ENCODE measurements at regions not wholly inside any gene's neighbourhood (a gene's known extent, or its start where the extent isn't known, plus 50 kb on each side); places are given as distances from the start of the nearest gene placed in this dataset.

DNA sequence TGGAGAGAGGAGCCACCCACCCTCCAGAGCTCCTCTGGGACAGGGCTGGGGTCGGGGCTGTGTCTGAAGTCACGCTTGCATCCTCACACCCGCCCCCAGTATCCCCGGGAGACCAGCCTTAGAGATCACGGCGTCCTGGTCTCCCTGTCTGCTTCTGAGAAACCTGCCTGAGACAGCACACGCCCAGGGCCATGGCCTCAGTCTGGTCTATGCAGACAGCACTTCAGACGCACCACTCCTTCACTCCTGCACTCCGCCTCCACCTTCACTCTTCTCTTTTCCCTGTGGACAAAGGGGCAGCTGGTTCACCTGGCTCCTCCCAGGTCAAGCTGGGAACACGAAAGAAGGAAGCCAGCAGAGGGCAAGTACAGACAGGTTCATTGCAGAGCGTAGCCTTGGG is 248.0 kb upstream of the GSE1 start:
- Histone ChIP-seq H3K4me2 (ENCODE audit: low read length) (no peak overlapping the region), H3K79me2 (ENCODE audit: low read length) (no peaks in the 10 kb centered on the region), H2AFZ (ENCODE audit: low read depth, low read length) (no peak overlapping the region), H3K4me3 (ENCODE audit: low read length) (no peak overlapping the region), H3K4me1 (ENCODE audit: low read length) (no peaks in the 10 kb centered on the region), H3K9ac (ENCODE audit: low read length) (no peak overlapping the region), H3K27ac (ENCODE audit: low read length) (no peak overlapping the region), H3K36me3 (replicated peaks; ENCODE audit: low read depth, low read length) (no peaks in the 10 kb centered on the region), H4K20me1 (ENCODE audit: insufficient read depth, low read length) (no peaks in the 10 kb centered on the region), H3K27me3 (ENCODE audit: low read depth, low read length) (peaks cover 19% of the 10 kb centered on the region), H3K9me3 (ENCODE audit: insufficient read depth, low read length) (no peaks in the 10 kb centered on the region)
- no peak for TF ChIP-seq EZH2phosphoT487 (IDR thresholded peaks at IDR 0.05; ENCODE audit: low read depth)
- TF ChIP-seq, protein P1, sequence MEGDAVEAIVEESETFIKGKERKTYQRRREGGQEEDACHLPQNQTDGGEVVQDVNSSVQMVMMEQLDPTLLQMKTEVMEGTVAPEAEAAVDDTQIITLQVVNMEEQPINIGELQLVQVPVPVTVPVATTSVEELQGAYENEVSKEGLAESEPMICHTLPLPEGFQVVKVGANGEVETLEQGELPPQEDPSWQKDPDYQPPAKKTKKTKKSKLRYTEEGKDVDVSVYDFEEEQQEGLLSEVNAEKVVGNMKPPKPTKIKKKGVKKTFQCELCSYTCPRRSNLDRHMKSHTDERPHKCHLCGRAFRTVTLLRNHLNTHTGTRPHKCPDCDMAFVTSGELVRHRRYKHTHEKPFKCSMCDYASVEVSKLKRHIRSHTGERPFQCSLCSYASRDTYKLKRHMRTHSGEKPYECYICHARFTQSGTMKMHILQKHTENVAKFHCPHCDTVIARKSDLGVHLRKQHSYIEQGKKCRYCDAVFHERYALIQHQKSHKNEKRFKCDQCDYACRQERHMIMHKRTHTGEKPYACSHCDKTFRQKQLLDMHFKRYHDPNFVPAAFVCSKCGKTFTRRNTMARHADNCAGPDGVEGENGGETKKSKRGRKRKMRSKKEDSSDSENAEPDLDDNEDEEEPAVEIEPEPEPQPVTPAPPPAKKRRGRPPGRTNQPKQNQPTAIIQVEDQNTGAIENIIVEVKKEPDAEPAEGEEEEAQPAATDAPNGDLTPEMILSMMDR (IDR thresholded peaks at IDR 0.05; ENCODE audit: low read depth, low read length) = no peak

DNA sequence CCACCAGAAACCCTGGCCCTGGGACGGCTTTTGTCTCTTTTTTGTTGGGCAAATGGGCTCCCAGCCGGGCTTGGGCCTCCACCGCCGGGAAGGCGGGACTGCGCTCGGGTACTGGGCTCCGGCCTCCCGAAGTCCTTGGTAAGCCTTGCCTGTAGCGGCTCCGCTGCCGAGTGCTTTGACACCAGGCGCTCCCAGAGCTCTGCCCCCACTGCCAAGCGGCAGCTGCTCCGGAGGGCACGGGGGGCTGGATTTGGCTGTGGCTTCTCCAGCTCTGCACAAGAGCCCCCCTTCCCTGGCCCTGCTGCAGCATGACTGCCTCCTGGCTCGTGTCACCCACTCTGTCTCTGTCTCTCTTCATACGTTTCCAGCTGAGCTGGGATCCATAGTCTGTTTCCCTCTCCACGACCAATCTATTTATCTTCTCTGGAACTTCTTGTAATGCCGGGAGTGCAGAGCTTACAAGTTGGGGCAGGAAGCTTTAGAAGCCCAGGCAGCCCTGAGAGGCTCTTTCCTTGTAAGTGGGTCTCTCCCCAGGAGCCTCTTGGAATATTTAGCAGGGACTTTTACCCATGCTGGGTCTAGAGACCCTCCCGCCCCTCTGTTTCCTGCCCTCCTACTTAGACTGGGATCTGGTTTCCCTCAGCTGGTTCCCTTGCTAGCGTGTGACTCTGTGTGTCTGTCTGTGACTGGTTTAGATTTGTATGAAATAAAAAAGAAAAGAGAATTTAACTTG is 246.9 kb upstream of the GSE1 start:
- Histone ChIP-seq H3K4me2 (ENCODE audit: low read length) (no peak overlapping the region), H2AFZ (ENCODE audit: low read depth, low read length) (no peak overlapping the region), H3K9me3 (ENCODE audit: insufficient read depth, low read length) (no peaks in the 10 kb centered on the region), H3K27ac (ENCODE audit: low read length) (no peak overlapping the region), H3K36me3 (replicated peaks; ENCODE audit: low read depth, low read length) (no peaks in the 10 kb centered on the region), H3K4me1 (ENCODE audit: low read length) (no peaks in the 10 kb centered on the region), H3K27me3 (ENCODE audit: low read depth, low read length) (peaks cover 14% of the 10 kb centered on the region; the same call in 1 of the 2 replicates), H3K79me2 (ENCODE audit: low read length) (no peaks in the 10 kb centered on the region), H3K9ac (ENCODE audit: low read length) (no peak overlapping the region), H4K20me1 (ENCODE audit: insufficient read depth, low read length) (no peaks in the 10 kb centered on the region), H3K4me3 (ENCODE audit: low read length) (no peak overlapping the region)
- TF ChIP-seq, protein P1 (IDR thresholded peaks at IDR 0.05; ENCODE audit: low read depth, low read length) = no peak
- TF ChIP-seq EZH2phosphoT487 (IDR thresholded peaks at IDR 0.05; ENCODE audit: low read depth) = no peak

DNA sequence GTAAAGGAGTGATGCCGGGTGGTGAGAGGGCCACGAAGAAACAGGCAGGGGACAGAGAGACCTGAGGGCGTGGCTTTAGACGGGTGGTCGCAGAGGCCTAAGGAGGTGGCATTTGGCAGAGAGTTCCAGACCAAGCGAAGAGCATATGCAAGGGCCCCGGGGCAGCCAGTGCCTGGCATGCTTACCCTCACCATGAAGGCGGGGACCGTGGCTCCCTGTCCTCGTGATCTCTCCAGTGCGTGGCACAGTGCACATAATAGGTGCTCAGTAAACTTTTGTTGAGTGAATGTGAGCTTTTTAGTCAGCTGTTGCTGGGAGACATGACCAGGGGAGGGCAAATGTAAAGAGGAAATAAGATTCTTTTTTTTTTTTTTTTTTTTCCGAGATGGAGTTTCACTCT is 245.6 kb upstream of the GSE1 start:
- Histone ChIP-seq H2AFZ (ENCODE audit: low read depth, low read length) (no peak overlapping the region), H3K27ac (ENCODE audit: low read length) (no peak overlapping the region), H3K4me2 (ENCODE audit: low read length) (no peak overlapping the region), H3K79me2 (ENCODE audit: low read length) (no peaks in the 10 kb centered on the region), H3K9me3 (ENCODE audit: insufficient read depth, low read length) (no peaks in the 10 kb centered on the region), H3K4me1 (ENCODE audit: low read length) (no peaks in the 10 kb centered on the region), H3K36me3 (replicated peaks; ENCODE audit: low read depth, low read length) (no peaks in the 10 kb centered on the region), H3K9ac (ENCODE audit: low read length) (no peak overlapping the region), H3K4me3 (ENCODE audit: low read length) (no peak overlapping the region), H4K20me1 (ENCODE audit: insufficient read depth, low read length) (no peaks in the 10 kb centered on the region), H3K27me3 (ENCODE audit: low read depth, low read length) (peaks cover 14% of the 10 kb centered on the region; the same call in 1 of the 2 replicates)
- TF ChIP-seq, protein P1 (IDR thresholded peaks at IDR 0.05; ENCODE audit: low read depth, low read length) = no peak
- TF ChIP-seq EZH2phosphoT487 (IDR thresholded peaks at IDR 0.05; ENCODE audit: low read depth) = no peak

DNA sequence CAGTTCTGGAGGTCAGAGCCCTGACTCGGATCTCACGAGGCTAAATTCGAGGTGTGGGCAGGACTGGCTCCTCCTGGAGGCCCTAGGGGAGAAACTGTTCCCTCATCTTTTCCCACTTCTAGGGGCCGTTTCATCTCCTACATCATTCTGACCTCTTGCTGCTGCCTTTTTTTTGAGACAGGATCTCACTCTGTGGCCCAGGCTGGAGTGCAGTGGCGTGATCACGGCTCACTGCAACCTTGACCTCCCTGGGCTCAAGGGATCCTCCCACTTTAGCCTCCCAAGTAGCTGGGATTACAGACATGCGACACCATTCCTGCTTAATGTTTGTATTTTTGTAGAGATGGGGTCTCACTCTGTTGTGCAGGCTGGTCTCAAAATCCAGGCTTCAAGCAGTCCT is 244.1 kb upstream of the GSE1 start:
- Histone ChIP-seq H3K4me1 (ENCODE audit: low read length) (no peaks in the 10 kb centered on the region), H3K9ac (ENCODE audit: low read length) (no peak overlapping the region), H3K27ac (ENCODE audit: low read length) (no peak overlapping the region), H3K36me3 (replicated peaks; ENCODE audit: low read depth, low read length) (no peaks in the 10 kb centered on the region), H3K27me3 (ENCODE audit: low read depth, low read length) (peaks cover 14% of the 10 kb centered on the region; the same call in 1 of the 2 replicates), H3K79me2 (ENCODE audit: low read length) (no peaks in the 10 kb centered on the region), H4K20me1 (ENCODE audit: insufficient read depth, low read length) (no peaks in the 10 kb centered on the region), H3K9me3 (ENCODE audit: insufficient read depth, low read length) (no peaks in the 10 kb centered on the region), H3K4me3 (ENCODE audit: low read length) (no peak overlapping the region), H3K4me2 (ENCODE audit: low read length) (no peak overlapping the region), H2AFZ (ENCODE audit: low read depth, low read length) (no peak overlapping the region)
- TF ChIP-seq, protein P1 (IDR thresholded peaks at IDR 0.05; ENCODE audit: low read depth, low read length) = no peak
- no peak for TF ChIP-seq EZH2phosphoT487 (IDR thresholded peaks at IDR 0.05; ENCODE audit: low read depth)
